Endothelial cell of umbilical vein (primary cell): ENCODE measurements at regions not wholly inside any gene's neighbourhood (a gene's known extent, or its start where the extent isn't known, plus 50 kb on each side); places are given as distances from the start of the nearest gene placed in this dataset.

Experiments used
- BruUV-seq: library from RNA; stranded (reverse); fragments of 400-500 nt; replicated peaks from 2 replicates; lab custom pipeline; 2021; lab: Mats Ljungman, UMichigan
- CTCF ChIA-PET: fragments of 300-600, 350-600 bp; sonication (Branson Sonifier 250); formaldehyde crosslinking; loops from one replicate; lab custom pipeline; 2021; ENCODE audit warnings: antibody characterized with exemption, inconsistent platforms; lab: Charles Lee
- POLR2A ChIA-PET: fragments of 300-600, 350-600 bp; sonication (Branson Sonifier 250); formaldehyde crosslinking; loops from one replicate; lab custom pipeline; 2021; ENCODE audit warnings: antibody characterized with exemption, inconsistent platforms; lab: Charles Lee
- DNase-seq: peaks from one replicate; pipeline ENCODE4 v3.0.0-alpha.2; 2011; ENCODE audit warnings: low read depth, low spot score
- FAIRE-seq: peaks from 2 replicates; lab custom pipeline; 2011; peaks lifted over from hg19 to GRCh38; lab: Jason Lieb, UNC
- H2AFZ ChIP-seq: 2 replicates; pipeline ENCODE4 v1.6.0; 2012; ENCODE audit warnings: low read depth, low read length, control low read depth, inconsistent platforms
- H3K27ac ChIP-seq: 2 replicates; pipeline ENCODE4 v1.5.1; 2011; ENCODE audit warnings: low read depth, mild to moderate bottlenecking, control low read depth, low read length, moderate library complexity; ENCODE audit not compliant: insufficient read depth
- H3K27me3 ChIP-seq, 2 experiments: 2 replicates each; pipeline versions ENCODE4 v1.6.0 to v1.6.1; 2011; ENCODE audit warnings: low read length in 2 of 2, mixed read lengths in 1 of 2; ENCODE audit not compliant: control insufficient read depth in 2 of 2, insufficient read depth in 2 of 2
- H3K36me3 ChIP-seq, 2 experiments: 2 replicates in 1 of 2; 3 replicates in 1 of 2; pipeline ENCODE4 v1.5.1; 2011; ENCODE audit warnings: low read length in 2 of 2, mild to moderate bottlenecking in 1 of 2, moderate library complexity in 1 of 2; ENCODE audit not compliant: control insufficient read depth in 2 of 2, insufficient read depth in 2 of 2; ENCODE audit errors: extremely low read depth in 1 of 2
- H3K4me1 ChIP-seq: 3 replicates; pipeline ENCODE4 v1.5.1; 2011; ENCODE audit warnings: mild to moderate bottlenecking, low read length; ENCODE audit not compliant: control insufficient read depth, insufficient read depth; ENCODE audit errors: extremely low read depth
- H3K4me2 ChIP-seq: 2 replicates; pipeline ENCODE4 v1.6.1; 2011; ENCODE audit warnings: low read length, control low read depth, mixed read lengths; ENCODE audit not compliant: insufficient read depth
- H3K4me3 ChIP-seq, 3 experiments: fragments of 200-600 bp in 1 of 3; sonication (generic), shearing (Covaris generic) in 1 of 3; replicated peaks in 1 of 3; 2 replicates each; pipeline ENCODE4 v1.5.1; 2011 to 2016; ENCODE audit warnings: control low read depth in 3 of 3, low read length in 3 of 3, mild to moderate bottlenecking in 2 of 3, inconsistent platforms in 1 of 3, low read depth in 1 of 3, moderate library complexity in 1 of 3; ENCODE audit not compliant: insufficient read depth in 1 of 3
- H3K79me2 ChIP-seq: 2 replicates; pipeline ENCODE4 v1.6.0; 2012; ENCODE audit warnings: low read length, inconsistent platforms; ENCODE audit not compliant: control insufficient read depth, insufficient read depth
- H3K9ac ChIP-seq: replicated peaks from 2 replicates; pipeline ENCODE3; 2011; ENCODE audit warnings: low read length, control low read depth; ENCODE audit not compliant: insufficient read depth; ENCODE audit errors: extremely low read depth
- H3K9me1 ChIP-seq: replicated peaks from 3 replicates; pipeline ENCODE4 v1.6.0; 2011; ENCODE audit warnings: mild to moderate bottlenecking, low read length; ENCODE audit not compliant: control insufficient read depth, insufficient read depth; ENCODE audit errors: extremely low read depth
- H3K9me3 ChIP-seq: replicated peaks from 2 replicates; pipeline ENCODE4 v1.5.1; 2012; ENCODE audit warnings: low read length, inconsistent platforms; ENCODE audit not compliant: control insufficient read depth, insufficient read depth
- H4K20me1 ChIP-seq: replicated peaks from 2 replicates; pipeline ENCODE3; 2011; ENCODE audit warnings: mild to moderate bottlenecking, low read length; ENCODE audit not compliant: control insufficient read depth, insufficient read depth; ENCODE audit errors: extremely low read depth
- EZH2 ChIP-seq: IDR thresholded peaks from 2 replicates; pipeline ENCODE4 v1.6.1; 2012; ENCODE audit warnings: borderline replicate concordance, low read depth, mild to moderate bottlenecking, moderate library complexity, low read length, inconsistent platforms; ENCODE audit not compliant: severe bottlenecking
- FOS ChIP-seq: IDR thresholded peaks from 2 replicates; pipeline ENCODE4 v1.6.1; 2011; ENCODE audit warnings: mild to moderate bottlenecking, low read length, moderate library complexity, borderline replicate concordance; ENCODE audit not compliant: insufficient read depth
- GATA2 ChIP-seq: IDR thresholded peaks from 2 replicates; pipeline ENCODE4 v1.7.0; 2011; ENCODE audit warnings: low read depth, mild to moderate bottlenecking, moderate library complexity, mixed read lengths, low read length; ENCODE audit not compliant: insufficient read length, insufficient read depth
- JUN ChIP-seq: IDR thresholded peaks from 2 replicates; pipeline ENCODE4 v1.6.1; 2011; ENCODE audit warnings: borderline replicate concordance, low read depth; ENCODE audit not compliant: insufficient read length, insufficient read depth
- MAX ChIP-seq: IDR thresholded peaks from 2 replicates; pipeline ENCODE4 v1.6.1; 2011; ENCODE audit not compliant: insufficient read depth, insufficient read length
- MYC ChIP-seq: IDR thresholded peaks from one replicate; pipeline ENCODE4 v1.6.1; 2011; ENCODE audit warnings: mild to moderate bottlenecking, low read depth, low read length
- POLR2A ChIP-seq: IDR thresholded peaks from 2 replicates; pipeline ENCODE4 v1.6.1; 2012; ENCODE audit warnings: low read depth, mild to moderate bottlenecking, control low read depth, low read length
- POLR2AphosphoS5 ChIP-seq: IDR thresholded peaks from 2 replicates; pipeline ENCODE4 v1.6.1; 2012; ENCODE audit warnings: low read depth, mild to moderate bottlenecking, control low read depth, low read length, moderate library complexity; ENCODE audit not compliant: insufficient read depth
- dilution Hi-C: fragments of 300-500 bp; cut with MboI; formaldehyde crosslinking; loops from one replicate; pipeline ENCODE4 v1.15.0; 2019; ENCODE audit warnings: low sequenced_read_pairs; ENCODE audit not compliant: extremely low pct_ligation_motif_present
- intact Hi-C: fragments of 100-400 bp; cut with micrococcal nuclease; formaldehyde crosslinking; loops from one replicate; pipeline ENCODE4 v1.10.0; 2022
- TF ChIP-seq, protein P1 (sequence below), 2 donors: IDR thresholded peaks; 1 replicate in 1 of 2; 2 replicates in 1 of 2; pipeline ENCODE4 v1.5.1; 2011; ENCODE audit warnings: low read length in 2 of 2, mild to moderate bottlenecking in 2 of 2, moderate library complexity in 2 of 2, control low read depth in 1 of 2, inconsistent platforms in 1 of 2, low read depth in 1 of 2; ENCODE audit not compliant: insufficient read depth in 1 of 2; ENCODE audit errors: extremely low read depth in 1 of 2

GRCh38 chr13:32852526-32852925 is 163.7 kb upstream of the KL start:
- intact Hi-C loops: no loop called here
- H2AFZ ChIP-seq: no peak overlapping the region
- H4K20me1 ChIP-seq: no peaks in the 10 kb centered on the region
- H3K36me3 ChIP-seq: no peaks in the 10 kb centered on the region
- POLR2A ChIA-PET: no interaction called here
- no peaks in the 10 kb centered on the region for H3K4me1 ChIP-seq
- TF ChIP-seq EZH2 (no peak), MAX (no peak), GATA2 (no peak), POLR2A (no peak), MYC (no peak)
- H3K79me2 ChIP-seq: no peaks in the 10 kb centered on the region
- H3K27ac ChIP-seq: no peak overlapping the region
- no peak overlapping the region for H3K4me3 ChIP-seq
- no TSS peak for BruUV-seq
- CTCF ChIA-PET: interaction anchor here (1.0 to 1.8 kb wide), 5 partner anchors 10 to 205 kb away, joined by 3 read pairs; no protein-coding TSS in a partner anchor
- H3K4me2 ChIP-seq: no peak overlapping the region
- peaks cover 24% of the 10 kb centered on the region in 2 experiments for H3K27me3 ChIP-seq
- no peaks in the 10 kb centered on the region for H3K9me3 ChIP-seq
- no peak overlapping the region for H3K9ac ChIP-seq
- DNase-seq (no peak), FAIRE-seq (no peak)
- no peaks in the 10 kb centered on the region for H3K9me1 ChIP-seq
- dilution Hi-C loops: no loop called here

DNA sequence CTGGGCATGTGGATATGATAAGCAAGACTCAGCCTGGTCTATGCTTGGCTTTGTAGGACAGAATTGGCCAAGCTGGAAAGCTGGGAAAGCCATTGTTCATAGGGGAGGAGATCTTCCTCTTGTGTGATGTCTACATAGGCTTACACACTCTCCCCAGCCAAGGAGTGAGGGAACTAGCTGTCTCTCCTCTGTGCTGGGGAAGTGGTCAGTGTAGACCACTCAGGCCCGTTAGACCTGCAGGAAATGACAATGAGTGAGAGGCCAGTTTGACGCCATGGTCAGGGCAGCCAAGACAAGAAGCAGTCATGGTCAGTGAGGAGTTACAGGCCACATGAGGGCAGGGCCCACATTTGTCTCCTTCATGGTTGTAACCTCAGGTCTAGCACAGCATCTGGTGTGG is 159.1 kb upstream of the KL start:
- Histone ChIP-seq H3K4me2 (no peak overlapping the region), H3K9ac (no peak overlapping the region), H2AFZ (no peak overlapping the region), H3K4me3 (no peak overlapping the region), H3K36me3 (no peaks in the 10 kb centered on the region), H3K27ac (no peak overlapping the region), H3K9me3 (no peaks in the 10 kb centered on the region), H4K20me1 (no peaks in the 10 kb centered on the region), H3K27me3 (peaks cover 10 to 11% of the 10 kb centered on the region in 2 experiments), H3K79me2 (no peaks in the 10 kb centered on the region), H3K4me1 (no peaks in the 10 kb centered on the region), H3K9me1 (no peaks in the 10 kb centered on the region)
- POLR2A ChIA-PET: no interaction called here
- TF ChIP-seq EZH2: no peak
- no peak for TF ChIP-seq POLR2AphosphoS5
- no peak for TF ChIP-seq GATA2
- no peak for TF ChIP-seq FOS
- TF ChIP-seq POLR2A: no peak
- TF ChIP-seq, protein P1, sequence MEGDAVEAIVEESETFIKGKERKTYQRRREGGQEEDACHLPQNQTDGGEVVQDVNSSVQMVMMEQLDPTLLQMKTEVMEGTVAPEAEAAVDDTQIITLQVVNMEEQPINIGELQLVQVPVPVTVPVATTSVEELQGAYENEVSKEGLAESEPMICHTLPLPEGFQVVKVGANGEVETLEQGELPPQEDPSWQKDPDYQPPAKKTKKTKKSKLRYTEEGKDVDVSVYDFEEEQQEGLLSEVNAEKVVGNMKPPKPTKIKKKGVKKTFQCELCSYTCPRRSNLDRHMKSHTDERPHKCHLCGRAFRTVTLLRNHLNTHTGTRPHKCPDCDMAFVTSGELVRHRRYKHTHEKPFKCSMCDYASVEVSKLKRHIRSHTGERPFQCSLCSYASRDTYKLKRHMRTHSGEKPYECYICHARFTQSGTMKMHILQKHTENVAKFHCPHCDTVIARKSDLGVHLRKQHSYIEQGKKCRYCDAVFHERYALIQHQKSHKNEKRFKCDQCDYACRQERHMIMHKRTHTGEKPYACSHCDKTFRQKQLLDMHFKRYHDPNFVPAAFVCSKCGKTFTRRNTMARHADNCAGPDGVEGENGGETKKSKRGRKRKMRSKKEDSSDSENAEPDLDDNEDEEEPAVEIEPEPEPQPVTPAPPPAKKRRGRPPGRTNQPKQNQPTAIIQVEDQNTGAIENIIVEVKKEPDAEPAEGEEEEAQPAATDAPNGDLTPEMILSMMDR (IDR thresholded peaks at IDR 0.05; ENCODE audit: extremely low read depth in 1 of 2, insufficient read depth in 1 of 2, low read depth in 1 of 2, low read length in 2 of 2): no peak
- TF ChIP-seq MYC: no peak
- no peak for TF ChIP-seq MAX
- TF ChIP-seq JUN: no peak
- DNase-seq (no peak), FAIRE-seq (no peak)
- CTCF ChIA-PET: no interaction called here
- intact Hi-C loops (no loop called here), dilution Hi-C loops (no loop called here)
- BruUV-seq: no TSS peak
